GM12865 (cell line): ENCODE measurements at regions not wholly inside any gene's neighbourhood (a gene's known extent, or its start where the extent isn't known, plus 50 kb on each side); places are given as distances from the start of the nearest gene placed in this dataset.

Experiments used
- DNase-seq: peaks from one replicate; pipeline ENCODE4 v3.0.0; 2010; ENCODE audit warnings: low read depth
- H3K4me3 ChIP-seq: 2 replicates; pipeline ENCODE4 v1.5.1; 2011; ENCODE audit warnings: mild to moderate bottlenecking, low read depth, low read length, control low read depth
- CTCF ChIP-seq: IDR thresholded peaks from 2 replicates; pipeline ENCODE4 v1.5.1; 2011; ENCODE audit warnings: low read length, control low read depth, low read depth, inconsistent platforms; ENCODE audit not compliant: insufficient read depth; ENCODE audit errors: missing control alignments

- no peak for TF ChIP-seq CTCF
- H3K4me3 ChIP-seq, result no peak overlapping the region
- DNase-seq, result no peak
These were observed 489.9 kb downstream of the SOX2 start for GRCh38 chr3:182201456-182202168.

GRCh38 chr3:182212479-182213076 lies 500.9 kb downstream of the SOX2 start:
- no peak for TF ChIP-seq CTCF
- no peak for DNase-seq
- no peak overlapping the region for H3K4me3 ChIP-seq

- TF ChIP-seq CTCF, result no peak
- DNase-seq, result no peak
- no peak overlapping the region for H3K4me3 ChIP-seq
These were observed 502.7 kb downstream of the SOX2 start for GRCh38 chr3:182214416-182214815.

- no peak for DNase-seq
- TF ChIP-seq CTCF, result no peak
These were observed 504.2 kb downstream of the SOX2 start for GRCh38 chr3:182215881-182216280.

GRCh38 chr3:182216311-182216970 lies 504.7 kb downstream of the SOX2 start:
- no peak overlapping the region for H3K4me3 ChIP-seq
- no peak for TF ChIP-seq CTCF
- no peak for DNase-seq

More at GRCh38 chr3:182215881-182216280, 504.2 kb downstream of the SOX2 start:
- H3K4me3 ChIP-seq, result no peak overlapping the region

GRCh38 chr3:182220013-182220412 lies 508.3 kb downstream of the SOX2 start:
- DNase-seq, result no peak
- no peak overlapping the region for H3K4me3 ChIP-seq
- TF ChIP-seq CTCF, result no peak
